ENCODE measurements at regions not wholly inside any gene's neighbourhood (a gene's known extent, or its start where the extent isn't known, plus 50 kb on each side); places are given as distances from the start of the nearest gene placed in this dataset.

- TF ChIP-seq CTCF (IDR thresholded peaks at IDR 0.05) (no peak), POLR2A (IDR thresholded peaks at IDR 0.05) (no peak)
These were observed 648.1 kb downstream of the USP25 start for GRCh38 chr21:16377857-16378256.
